ENCODE measurements at regions not wholly inside any gene's neighbourhood (a gene's known extent, or its start where the extent isn't known, plus 50 kb on each side); places are given as distances from the start of the nearest gene placed in this dataset.

- Histone ChIP-seq H3K27me3 (ENCODE audit: control insufficient read depth, insufficient read depth, low read length) (no peaks in the 10 kb centered on the region), H3K36me3 (ENCODE audit: control insufficient read depth in 2 of 3, insufficient read depth in 3 of 3, low read length in 3 of 3) (no peaks in the 10 kb centered on the region), H3K9me3 (ENCODE audit: control insufficient read depth in 2 of 3, insufficient read depth in 1 of 3, low read length in 3 of 3) (no peaks in the 10 kb centered on the region), H3K9ac (ENCODE audit: low read length in 3 of 3) (no peak overlapping the region), H3K27ac (ENCODE audit: low read depth in 2 of 2, low read length in 2 of 2) (no peak overlapping the region), H3K4me1 (ENCODE audit: control insufficient read depth in 2 of 3, insufficient read depth in 2 of 3, low read depth in 1 of 3, low read length in 3 of 3) (no peaks in the 10 kb centered on the region), H3K4me3 (ENCODE audit: low read length in 3 of 3) (no peak overlapping the region)
- no peak for FAIRE-seq
- no peak for DNase-seq
- TF ChIP-seq, protein P1, sequence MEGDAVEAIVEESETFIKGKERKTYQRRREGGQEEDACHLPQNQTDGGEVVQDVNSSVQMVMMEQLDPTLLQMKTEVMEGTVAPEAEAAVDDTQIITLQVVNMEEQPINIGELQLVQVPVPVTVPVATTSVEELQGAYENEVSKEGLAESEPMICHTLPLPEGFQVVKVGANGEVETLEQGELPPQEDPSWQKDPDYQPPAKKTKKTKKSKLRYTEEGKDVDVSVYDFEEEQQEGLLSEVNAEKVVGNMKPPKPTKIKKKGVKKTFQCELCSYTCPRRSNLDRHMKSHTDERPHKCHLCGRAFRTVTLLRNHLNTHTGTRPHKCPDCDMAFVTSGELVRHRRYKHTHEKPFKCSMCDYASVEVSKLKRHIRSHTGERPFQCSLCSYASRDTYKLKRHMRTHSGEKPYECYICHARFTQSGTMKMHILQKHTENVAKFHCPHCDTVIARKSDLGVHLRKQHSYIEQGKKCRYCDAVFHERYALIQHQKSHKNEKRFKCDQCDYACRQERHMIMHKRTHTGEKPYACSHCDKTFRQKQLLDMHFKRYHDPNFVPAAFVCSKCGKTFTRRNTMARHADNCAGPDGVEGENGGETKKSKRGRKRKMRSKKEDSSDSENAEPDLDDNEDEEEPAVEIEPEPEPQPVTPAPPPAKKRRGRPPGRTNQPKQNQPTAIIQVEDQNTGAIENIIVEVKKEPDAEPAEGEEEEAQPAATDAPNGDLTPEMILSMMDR (IDR thresholded peaks at IDR 0.05; ENCODE audit: borderline replicate concordance, extremely low read depth, insufficient read depth) = no peak
- intact Hi-C loops (cut with DNase I) = no loop called here
Observed at GRCh38 chr2:133821107-133821760, 253.0 kb upstream of the NCKAP5 start.

GRCh38 chr2:133822517-133823225 is 254.4 kb upstream of the NCKAP5 start:
- no peak overlapping the region for H3K4me3 ChIP-seq (ENCODE audit: low read length in 3 of 3)
- H3K27ac ChIP-seq (ENCODE audit: low read depth in 2 of 2, low read length in 2 of 2) = no peak overlapping the region
- DNase-seq (no peak), FAIRE-seq (no peak)
- H3K9ac ChIP-seq (ENCODE audit: low read length in 3 of 3) = no peak overlapping the region
- TF ChIP-seq, protein P1 (IDR thresholded peaks at IDR 0.05; ENCODE audit: borderline replicate concordance, extremely low read depth, insufficient read depth) = no peak
- no peaks in the 10 kb centered on the region for H3K36me3 ChIP-seq (ENCODE audit: control insufficient read depth in 2 of 3, insufficient read depth in 3 of 3, low read length in 3 of 3)
- H3K27me3 ChIP-seq (ENCODE audit: control insufficient read depth, insufficient read depth, low read length) = no peaks in the 10 kb centered on the region
- intact Hi-C loops (cut with DNase I) = no loop called here
- H3K9me3 ChIP-seq (ENCODE audit: control insufficient read depth in 2 of 3, insufficient read depth in 1 of 3, low read length in 3 of 3) = no peaks in the 10 kb centered on the region
- no peaks in the 10 kb centered on the region for H3K4me1 ChIP-seq (ENCODE audit: control insufficient read depth in 2 of 3, insufficient read depth in 2 of 3, low read depth in 1 of 3, low read length in 3 of 3)

DNA sequence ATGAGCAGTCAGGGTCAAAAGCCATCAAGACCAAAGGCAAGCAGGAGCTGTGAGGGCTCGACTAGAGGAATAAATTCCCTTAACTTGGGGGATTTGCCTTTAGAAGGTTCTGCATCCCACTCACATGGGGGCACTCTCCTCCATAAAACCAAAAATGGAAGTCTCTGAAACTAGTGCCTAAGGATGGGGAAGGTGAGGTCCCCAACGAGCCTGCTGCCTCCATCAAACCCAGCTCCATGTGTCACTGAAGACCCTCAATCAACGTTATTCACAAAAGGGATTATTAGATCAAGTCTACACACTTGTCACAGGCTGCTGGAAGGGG is 254.9 kb upstream of the NCKAP5 start:
- DNase-seq (no peak), FAIRE-seq (no peak)
- H3K9me3 ChIP-seq (ENCODE audit: control insufficient read depth in 2 of 3, insufficient read depth in 1 of 3, low read length in 3 of 3) = no peaks in the 10 kb centered on the region
- H3K27me3 ChIP-seq (ENCODE audit: control insufficient read depth, insufficient read depth, low read length) = no peaks in the 10 kb centered on the region
- no peak overlapping the region for H3K27ac ChIP-seq (ENCODE audit: low read depth in 2 of 2, low read length in 2 of 2)
- no peaks in the 10 kb centered on the region for H3K36me3 ChIP-seq (ENCODE audit: control insufficient read depth in 2 of 3, insufficient read depth in 3 of 3, low read length in 3 of 3)
- H3K4me3 ChIP-seq (ENCODE audit: low read length in 3 of 3) = no peak overlapping the region
- TF ChIP-seq, protein P1 (IDR thresholded peaks at IDR 0.05; ENCODE audit: borderline replicate concordance, extremely low read depth, insufficient read depth) = no peak
- intact Hi-C loops (cut with DNase I) = no loop called here
- H3K4me1 ChIP-seq (ENCODE audit: control insufficient read depth in 2 of 3, insufficient read depth in 2 of 3, low read depth in 1 of 3, low read length in 3 of 3) = no peaks in the 10 kb centered on the region
- no peak overlapping the region for H3K9ac ChIP-seq (ENCODE audit: low read length in 3 of 3)
